ENCODE measurements at regions not wholly inside any gene's neighbourhood (a gene's known extent, or its start where the extent isn't known, plus 50 kb on each side); places are given as distances from the start of the nearest gene placed in this dataset.
A peak's percentile ranks its signal among the peaks of the same experiment; 100 is the strongest.

- TF ChIP-seq EZH2 (optimal IDR thresholded peaks at IDR 0.05; ENCODE audit: low read depth, low read length) (no peak), CTCF (IDR thresholded peaks at IDR 0.05; ENCODE audit: low read length) (no peak), EZH2phosphoT487 (IDR thresholded peaks at IDR 0.05; ENCODE audit: low read length) (no peak)
- Histone ChIP-seq H3K4me3 (ENCODE audit: low read length) (no peak overlapping the region), H3K9me2 (replicated peaks; ENCODE audit: insufficient read depth, low read length) (no peaks in the 10 kb centered on the region), H3K4me1 (ENCODE audit: low read length) (peaks cover 5% of the 10 kb centered on the region; the same call in 1 of the 2 replicates), H3K36me3 (replicated peaks; ENCODE audit: insufficient read depth, low read length) (no peaks in the 10 kb centered on the region), H3K27me3 (replicated peaks; ENCODE audit: insufficient read depth, low read length) (no peaks in the 10 kb centered on the region), H3K9me3 (replicated peaks; ENCODE audit: insufficient read depth, low read length) (no peaks in the 10 kb centered on the region), H4K20me1 (ENCODE audit: insufficient read depth, low read length) (no peaks in the 10 kb centered on the region), H3K27ac (ENCODE audit: low read length) (peak overlapping the region; percentile 8; the same call in 1 of the 2 replicates), H3K9ac (ENCODE audit: low read length) (no peak overlapping the region), H3F3A (ENCODE audit: insufficient read depth, low read length) (no peaks in the 10 kb centered on the region), H3K79me2 (ENCODE audit: low read length) (no peaks in the 10 kb centered on the region), H2AFZ (ENCODE audit: low read length) (no peak overlapping the region), H3K4me2 (ENCODE audit: low read depth, low read length) (0 out of 2 replicates have a peak overlapping the region, but pooled peaks have one; percentile 10)
- peak; percentile 83 for DNase-seq
These were observed 168.8 kb downstream of the RCN1 start for GRCh38 chr11:32259641-32260081.

GRCh38 chr11:32262367-32262766 is 171.5 kb downstream of the RCN1 start:
- no peak overlapping the region for H3K9ac ChIP-seq (ENCODE audit: low read length)

GRCh38 chr11:32265911-32266310 is 169.4 kb downstream of the WT1 start:
- Histone ChIP-seq H3K27me3 (replicated peaks; ENCODE audit: insufficient read depth, low read length) (no peaks in the 10 kb centered on the region), H3K4me3 (ENCODE audit: low read length) (no peak overlapping the region), H3K9me3 (replicated peaks; ENCODE audit: insufficient read depth, low read length) (no peaks in the 10 kb centered on the region), H3K79me2 (ENCODE audit: low read length) (no peaks in the 10 kb centered on the region), H3K36me3 (replicated peaks; ENCODE audit: insufficient read depth, low read length) (no peaks in the 10 kb centered on the region), H4K20me1 (ENCODE audit: insufficient read depth, low read length) (no peaks in the 10 kb centered on the region), H3K9me2 (replicated peaks; ENCODE audit: insufficient read depth, low read length) (no peaks in the 10 kb centered on the region), H2AFZ (ENCODE audit: low read length) (no peak overlapping the region), H3K4me2 (ENCODE audit: low read depth, low read length) (no peak overlapping the region), H3F3A (ENCODE audit: insufficient read depth, low read length) (no peaks in the 10 kb centered on the region), H3K9ac (ENCODE audit: low read length) (no peak overlapping the region), H3K4me1 (ENCODE audit: low read length) (no peaks in the 10 kb centered on the region), H3K27ac (ENCODE audit: low read length) (no peak overlapping the region)
- no peak for TF ChIP-seq CTCF (IDR thresholded peaks at IDR 0.05; ENCODE audit: low read length)
- TF ChIP-seq EZH2phosphoT487 (IDR thresholded peaks at IDR 0.05; ENCODE audit: low read length): no peak
- no peak for TF ChIP-seq EZH2 (optimal IDR thresholded peaks at IDR 0.05; ENCODE audit: low read depth, low read length)
- DNase-seq: no peak

More at GRCh38 chr11:32262367-32262766, 171.5 kb downstream of the RCN1 start:
- H3K9me2 ChIP-seq (replicated peaks; ENCODE audit: insufficient read depth, low read length): no peaks in the 10 kb centered on the region
- H3K4me1 ChIP-seq (ENCODE audit: low read length): peaks cover 5% of the 10 kb centered on the region; the same call in 1 of the 2 replicates
- no peak overlapping the region for H3K4me3 ChIP-seq (ENCODE audit: low read length)
- H3K36me3 ChIP-seq (replicated peaks; ENCODE audit: insufficient read depth, low read length): no peaks in the 10 kb centered on the region
- no peak overlapping the region for H2AFZ ChIP-seq (ENCODE audit: low read length)
- H4K20me1 ChIP-seq (ENCODE audit: insufficient read depth, low read length): no peaks in the 10 kb centered on the region
- H3F3A ChIP-seq (ENCODE audit: insufficient read depth, low read length): no peaks in the 10 kb centered on the region
- no peak for TF ChIP-seq CTCF (IDR thresholded peaks at IDR 0.05; ENCODE audit: low read length)
- TF ChIP-seq EZH2 (optimal IDR thresholded peaks at IDR 0.05; ENCODE audit: low read depth, low read length): no peak
- TF ChIP-seq EZH2phosphoT487 (IDR thresholded peaks at IDR 0.05; ENCODE audit: low read length): no peak
- DNase-seq: no peak
- H3K27ac ChIP-seq (ENCODE audit: low read length): no peak overlapping the region
- no peaks in the 10 kb centered on the region for H3K27me3 ChIP-seq (replicated peaks; ENCODE audit: insufficient read depth, low read length)
- no peak overlapping the region for H3K4me2 ChIP-seq (ENCODE audit: low read depth, low read length)
- H3K9me3 ChIP-seq (replicated peaks; ENCODE audit: insufficient read depth, low read length): no peaks in the 10 kb centered on the region
- no peaks in the 10 kb centered on the region for H3K79me2 ChIP-seq (ENCODE audit: low read length)

All from MM.1S (cell line).